SK-N-MC (cell line): ENCODE measurements at regions not wholly inside any gene's neighbourhood (a gene's known extent, or its start where the extent isn't known, plus 50 kb on each side); places are given as distances from the start of the nearest gene placed in this dataset.

ENCODE experiments used
- DNase-seq: peaks from one replicate; pipeline ENCODE4 v3.0.0-alpha.2; 2011; ENCODE audit warnings: low read depth, low spot score
- H3K27ac ChIP-seq: fragments of 200-600 bp; sonication (generic); 2 replicates; pipeline ENCODE4 v1.5.1; 2016; ENCODE audit warnings: mixed run types
- H3K36me3 ChIP-seq: fragments of 200-600 bp; sonication (generic); 2 replicates; pipeline ENCODE4 v1.6.1; 2017; ENCODE audit warnings: antibody characterized with exemption, low read length, mixed read lengths; ENCODE audit not compliant: insufficient read depth
- H3K4me3 ChIP-seq: fragments of 200-600 bp; sonication (generic); 2 replicates; pipeline ENCODE4 v1.5.1; 2016
- H3K9ac ChIP-seq: fragments of 200-600 bp; sonication (generic); 2 replicates; pipeline ENCODE4 v1.8.0; 2017; ENCODE audit warnings: mixed run types, mixed read lengths; ENCODE audit not compliant: insufficient read length
- H3K9me3 ChIP-seq: fragments of 200-600 bp; sonication (generic); 2 replicates; pipeline ENCODE4 v1.6.1; 2017; ENCODE audit warnings: low read depth, mild to moderate bottlenecking, antibody characterized with exemption, low read length, moderate library complexity, mixed read lengths
- EZH2 ChIP-seq: fragments of 200-600 bp; sonication (generic); IDR thresholded peaks from one replicate; pipeline ENCODE4 v1.6.1; 2017; ENCODE audit warnings: antibody characterized with exemption
- FOXP2 ChIP-seq: optimal IDR thresholded peaks from 2 replicates; pipeline ENCODE3; 2011; ENCODE audit warnings: mild to moderate bottlenecking, moderate library complexity; ENCODE audit not compliant: insufficient read depth; ENCODE audit errors: extremely low read length, control extremely low read depth
- POLR2AphosphoS5 ChIP-seq: IDR thresholded peaks from 2 replicates; pipeline ENCODE4 v1.6.1; 2012; ENCODE audit warnings: mild to moderate bottlenecking, low read depth, low read length, borderline replicate concordance

DNA sequence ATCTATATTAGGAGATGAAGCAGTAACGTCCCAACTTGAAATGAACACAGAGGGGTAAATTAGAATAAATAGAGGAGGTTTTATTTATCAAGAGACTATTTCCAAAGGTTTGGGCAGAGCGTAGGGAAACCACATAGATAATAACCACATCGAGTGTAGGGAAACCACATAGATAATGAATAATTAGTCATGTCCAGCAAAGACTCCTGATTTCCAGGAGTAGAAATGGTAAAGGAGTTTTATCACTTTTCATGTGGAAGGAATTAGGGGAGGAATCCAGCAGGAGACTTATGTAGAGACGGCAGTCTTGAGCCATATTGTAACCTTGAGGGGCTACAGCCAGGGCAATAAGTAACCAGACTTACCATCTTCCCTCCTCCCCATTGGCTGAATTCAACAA lies 136.3 kb upstream of the CSNK1A1L start:
- TF ChIP-seq POLR2AphosphoS5 = no peak
- no peak for TF ChIP-seq EZH2
- no peak for TF ChIP-seq FOXP2
- DNase-seq = no peak
- Histone ChIP-seq H3K4me3 (no peak overlapping the region), H3K9ac (no peak overlapping the region), H3K27ac (no peak overlapping the region), H3K9me3 (no peaks in the 10 kb centered on the region), H3K36me3 (no peaks in the 10 kb centered on the region)

- Histone ChIP-seq H3K27ac (no peak overlapping the region), H3K36me3 (no peaks in the 10 kb centered on the region), H3K4me3 (no peak overlapping the region), H3K9ac (no peak overlapping the region), H3K9me3 (no peaks in the 10 kb centered on the region)
- no peak for DNase-seq
- TF ChIP-seq FOXP2 = no peak
- no peak for TF ChIP-seq EZH2
- no peak for TF ChIP-seq POLR2AphosphoS5
These were observed 124.9 kb upstream of the CSNK1A1L start for GRCh38 chr13:37230346-37230745.

GRCh38 chr13:37229931-37230330 lies 124.5 kb upstream of the CSNK1A1L start:
- DNase-seq = no peak
- H3K27ac ChIP-seq = no peak overlapping the region
- no peak for TF ChIP-seq EZH2
- H3K9ac ChIP-seq = no peak overlapping the region
- H3K9me3 ChIP-seq = no peaks in the 10 kb centered on the region
- H3K4me3 ChIP-seq = no peak overlapping the region
- no peaks in the 10 kb centered on the region for H3K36me3 ChIP-seq

- Histone ChIP-seq H3K9me3 (no peaks in the 10 kb centered on the region), H3K27ac (no peak overlapping the region), H3K36me3 (no peaks in the 10 kb centered on the region), H3K9ac (no peak overlapping the region), H3K4me3 (no peak overlapping the region)
- TF ChIP-seq EZH2 (no peak), FOXP2 (no peak), POLR2AphosphoS5 (no peak)
- DNase-seq = no peak
These were observed 121.5 kb upstream of the CSNK1A1L start for GRCh38 chr13:37226971-37227370.

- Histone ChIP-seq H3K27ac (no peak overlapping the region), H3K4me3 (no peak overlapping the region), H3K9me3 (no peaks in the 10 kb centered on the region), H3K36me3 (no peaks in the 10 kb centered on the region), H3K9ac (no peak overlapping the region)
- TF ChIP-seq POLR2AphosphoS5 = no peak
- no peak for TF ChIP-seq EZH2
- no peak for TF ChIP-seq FOXP2
- no peak for DNase-seq
These were observed 120.1 kb upstream of the CSNK1A1L start for GRCh38 chr13:37225414-37226070.

GRCh38 chr13:37216331-37216730 lies 110.9 kb upstream of the CSNK1A1L start:
- Histone ChIP-seq H3K9me3 (no peaks in the 10 kb centered on the region), H3K27ac (no peak overlapping the region), H3K36me3 (no peaks in the 10 kb centered on the region), H3K4me3 (no peak overlapping the region), H3K9ac (no peak overlapping the region)
- DNase-seq = no peak
- no peak for TF ChIP-seq POLR2AphosphoS5
- no peak for TF ChIP-seq FOXP2
- TF ChIP-seq EZH2 = no peak

DNA sequence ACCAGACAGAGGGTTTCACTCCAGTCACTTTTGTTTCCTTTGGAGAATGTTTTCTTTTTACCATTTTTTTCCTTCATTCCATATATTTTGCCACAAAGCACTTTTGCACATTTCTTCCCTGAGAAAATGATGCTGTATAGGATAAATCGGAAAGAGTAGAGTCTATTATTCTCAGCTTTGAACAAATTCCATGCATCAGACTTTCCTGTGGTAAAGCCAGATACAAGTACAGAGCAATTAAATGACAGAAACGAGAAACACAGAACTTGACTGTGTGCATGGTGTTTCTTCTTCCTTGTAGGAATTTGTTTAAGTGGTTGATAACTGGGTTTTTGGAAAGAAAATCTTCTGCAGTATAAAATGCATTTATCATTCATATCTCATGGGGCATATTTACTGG lies 107.4 kb upstream of the CSNK1A1L start:
- H3K36me3 ChIP-seq = no peaks in the 10 kb centered on the region
- H3K9me3 ChIP-seq = no peaks in the 10 kb centered on the region
- no peak overlapping the region for H3K9ac ChIP-seq
- no peak for TF ChIP-seq POLR2AphosphoS5
- TF ChIP-seq FOXP2 = no peak
- TF ChIP-seq EZH2 = no peak
- no peak for DNase-seq
- no peak overlapping the region for H3K27ac ChIP-seq
- H3K4me3 ChIP-seq = no peak overlapping the region

- TF ChIP-seq FOXP2 (no peak), EZH2 (no peak), POLR2AphosphoS5 (no peak)
- no peaks in the 10 kb centered on the region for H3K36me3 ChIP-seq
- no peak overlapping the region for H3K4me3 ChIP-seq
- no peak overlapping the region for H3K27ac ChIP-seq
- H3K9ac ChIP-seq = no peak overlapping the region
- no peak for DNase-seq
- no peaks in the 10 kb centered on the region for H3K9me3 ChIP-seq
These were observed 106.0 kb upstream of the CSNK1A1L start for GRCh38 chr13:37211487-37211886.
